ENCODE measurements at regions not wholly inside any gene's neighbourhood (a gene's known extent, or its start where the extent isn't known, plus 50 kb on each side); places are given as distances from the start of the nearest gene placed in this dataset.
"Not testable (repeated sequence)": the region's sequence is repeated elsewhere in the genome, so short reads cannot be mapped to it uniquely, and the experiment has no call there.

DNA sequence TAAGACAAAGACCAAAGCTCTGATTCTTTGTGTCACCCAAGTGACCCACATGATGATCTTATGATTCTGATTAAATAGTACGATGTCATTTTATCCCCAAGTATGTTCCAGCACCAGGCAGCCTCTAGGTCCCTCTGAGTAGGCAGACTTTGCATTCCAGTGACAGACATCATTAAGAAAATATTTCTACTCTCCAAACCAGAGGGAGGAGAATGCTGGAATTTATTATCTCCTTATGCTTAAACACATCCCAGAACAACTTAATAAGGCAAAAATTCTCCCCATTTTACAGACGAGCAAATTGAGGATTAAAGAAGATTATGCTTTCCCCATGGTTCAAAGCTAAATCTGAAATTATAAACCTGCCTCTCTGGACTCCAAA, 192.8 kb upstream of the CDH11 start:
- Mint-ChIP-seq H3K36me3 (ENCODE audit: low read depth) (no peaks in the 10 kb centered on the region), H3K4me1 (no peaks in the 10 kb centered on the region), H3K27ac (no peak overlapping the region), H3K27me3 (no peaks in the 10 kb centered on the region), H3K4me3 (no peak overlapping the region)
- no peak for DNase-seq
- H3K9me3 ChIP-seq (ENCODE audit: control insufficient read depth, low read length, poor library complexity, severe bottlenecking), result no peaks in the 10 kb centered on the region
- no peak for ATAC-seq

GRCh38 chr16:65313936-65314626, 192.2 kb upstream of the CDH11 start:
- no peak overlapping the region for H3K4me3 Mint-ChIP-seq
- no peaks in the 10 kb centered on the region for H3K9me3 ChIP-seq (ENCODE audit: control insufficient read depth, low read length, poor library complexity, severe bottlenecking)
- no peaks in the 10 kb centered on the region for H3K36me3 Mint-ChIP-seq (ENCODE audit: low read depth)
- ATAC-seq, result no peak
- DNase-seq, result no peak
- H3K27ac Mint-ChIP-seq, result no peak overlapping the region
- H3K27me3 Mint-ChIP-seq, result no peaks in the 10 kb centered on the region
- no peaks in the 10 kb centered on the region for H3K4me1 Mint-ChIP-seq

DNA sequence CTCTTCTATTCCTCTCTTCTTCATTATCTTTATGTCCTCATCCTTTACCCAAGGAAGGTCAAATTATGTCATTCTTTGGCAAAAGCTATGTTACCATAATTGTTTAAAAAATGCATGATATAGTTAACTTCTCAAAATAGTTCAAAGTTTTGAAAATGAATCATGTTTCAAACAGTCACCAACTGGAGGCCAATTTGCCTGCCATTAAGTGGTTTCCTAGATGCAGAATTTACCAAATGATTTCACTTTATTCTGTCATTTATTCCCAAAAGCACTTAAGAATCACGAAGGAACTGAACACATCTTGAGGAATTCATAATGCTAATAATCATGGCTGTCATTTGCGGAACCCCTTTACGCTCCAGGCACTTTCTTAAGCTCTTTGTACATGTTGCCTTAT, 190.9 kb upstream of the CDH11 start:
- no peaks in the 10 kb centered on the region for H3K36me3 Mint-ChIP-seq (ENCODE audit: low read depth)
- H3K27me3 Mint-ChIP-seq, result no peaks in the 10 kb centered on the region
- ATAC-seq (no peak), DNase-seq (no peak)
- no peaks in the 10 kb centered on the region for H3K9me3 ChIP-seq (ENCODE audit: control insufficient read depth, low read length, poor library complexity, severe bottlenecking)
- no peak overlapping the region for H3K4me3 Mint-ChIP-seq
- H3K27ac Mint-ChIP-seq, result no peak overlapping the region
- H3K4me1 Mint-ChIP-seq, result no peaks in the 10 kb centered on the region

- Mint-ChIP-seq H3K4me1 (no peaks in the 10 kb centered on the region), H3K36me3 (ENCODE audit: low read depth) (no peaks in the 10 kb centered on the region), H3K4me3 (no peak overlapping the region), H3K27ac (no peak overlapping the region), H3K27me3 (no peaks in the 10 kb centered on the region)
- DNase-seq, result no peak
- H3K9me3 ChIP-seq (ENCODE audit: control insufficient read depth, low read length, poor library complexity, severe bottlenecking), result no peaks in the 10 kb centered on the region
- ATAC-seq, result no peak
These were observed 190.2 kb upstream of the CDH11 start for GRCh38 chr16:65312071-65312470.

DNA sequence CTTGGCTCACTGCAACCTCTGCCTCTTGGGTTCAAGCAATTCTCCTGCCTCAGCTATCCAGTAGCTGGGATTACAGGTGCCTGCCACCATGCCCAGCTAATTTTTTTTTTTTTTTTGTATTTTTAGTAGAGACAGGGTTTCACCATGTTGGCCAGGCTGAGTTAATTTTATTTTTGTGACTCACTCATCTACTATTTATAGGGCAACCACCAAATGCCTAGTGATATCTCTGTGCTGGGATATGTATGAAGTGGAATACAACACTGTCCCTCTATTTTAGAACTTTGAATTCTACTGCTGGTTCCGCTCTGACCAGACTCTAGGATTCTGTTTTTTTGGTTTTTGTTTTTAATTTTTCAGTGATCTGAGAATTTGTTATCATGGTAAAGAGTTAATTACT, 188.6 kb upstream of the CDH11 start:
- not testable (repeated sequence) for DNase-seq; H3K4me1 Mint-ChIP-seq; H3K4me3 Mint-ChIP-seq; H3K36me3 Mint-ChIP-seq (ENCODE audit: low read depth); H3K9me3 ChIP-seq (ENCODE audit: control insufficient read depth, low read length, poor library complexity, severe bottlenecking); H3K27me3 Mint-ChIP-seq; H3K27ac Mint-ChIP-seq; ATAC-seq

GRCh38 chr16:65309354-65309753, 187.5 kb upstream of the CDH11 start:
- Mint-ChIP-seq H3K4me3 (no peak overlapping the region), H3K27me3 (no peaks in the 10 kb centered on the region), H3K4me1 (no peaks in the 10 kb centered on the region), H3K27ac (no peak overlapping the region), H3K36me3 (ENCODE audit: low read depth) (no peaks in the 10 kb centered on the region)
- ATAC-seq (no peak), DNase-seq (no peak)
- H3K9me3 ChIP-seq (ENCODE audit: control insufficient read depth, low read length, poor library complexity, severe bottlenecking), result no peaks in the 10 kb centered on the region

- no peaks in the 10 kb centered on the region for H3K4me1 Mint-ChIP-seq
- ATAC-seq, result no peak
- H3K27me3 Mint-ChIP-seq, result no peaks in the 10 kb centered on the region
- H3K27ac Mint-ChIP-seq, result no peak overlapping the region
- DNase-seq, result no peak
- H3K36me3 Mint-ChIP-seq (ENCODE audit: low read depth), result no peaks in the 10 kb centered on the region
- H3K9me3 ChIP-seq (ENCODE audit: control insufficient read depth, low read length, poor library complexity, severe bottlenecking), result no peaks in the 10 kb centered on the region
- no peak overlapping the region for H3K4me3 Mint-ChIP-seq
These were observed 186.6 kb upstream of the CDH11 start for GRCh38 chr16:65308506-65308905.

DNA sequence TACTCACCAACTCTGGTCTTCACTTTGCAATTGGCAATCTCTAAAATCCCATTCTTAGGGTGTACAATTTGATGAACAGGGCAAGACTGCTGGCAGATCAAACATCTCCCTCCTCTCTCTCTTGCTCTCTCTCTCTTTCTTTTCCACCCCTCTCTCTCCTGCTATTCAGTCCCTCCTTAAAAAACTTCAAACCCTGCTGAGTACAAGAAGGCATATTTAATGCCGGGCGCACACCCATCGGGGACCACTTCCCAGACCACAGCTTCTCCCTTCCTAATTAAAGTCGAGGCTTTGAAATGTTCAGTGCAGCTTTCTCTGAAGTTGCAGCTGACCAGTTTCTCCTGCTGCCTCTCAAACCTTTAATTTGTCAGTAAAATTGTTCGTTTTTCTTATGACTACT, 185.4 kb upstream of the CDH11 start:
- Mint-ChIP-seq H3K27ac (no peak overlapping the region), H3K4me1 (no peaks in the 10 kb centered on the region), H3K27me3 (no peaks in the 10 kb centered on the region), H3K36me3 (ENCODE audit: low read depth) (no peaks in the 10 kb centered on the region), H3K4me3 (no peak overlapping the region)
- no peak for ATAC-seq
- no peak for DNase-seq
- H3K9me3 ChIP-seq (ENCODE audit: control insufficient read depth, low read length, poor library complexity, severe bottlenecking), result no peaks in the 10 kb centered on the region

GRCh38 chr16:65306722-65307121, 184.9 kb upstream of the CDH11 start:
- Mint-ChIP-seq H3K4me3 (no peak overlapping the region), H3K36me3 (ENCODE audit: low read depth) (no peaks in the 10 kb centered on the region), H3K4me1 (no peaks in the 10 kb centered on the region), H3K27me3 (no peaks in the 10 kb centered on the region), H3K27ac (no peak overlapping the region)
- DNase-seq (no peak), ATAC-seq (no peak)
- H3K9me3 ChIP-seq (ENCODE audit: control insufficient read depth, low read length, poor library complexity, severe bottlenecking), result no peaks in the 10 kb centered on the region

DNA sequence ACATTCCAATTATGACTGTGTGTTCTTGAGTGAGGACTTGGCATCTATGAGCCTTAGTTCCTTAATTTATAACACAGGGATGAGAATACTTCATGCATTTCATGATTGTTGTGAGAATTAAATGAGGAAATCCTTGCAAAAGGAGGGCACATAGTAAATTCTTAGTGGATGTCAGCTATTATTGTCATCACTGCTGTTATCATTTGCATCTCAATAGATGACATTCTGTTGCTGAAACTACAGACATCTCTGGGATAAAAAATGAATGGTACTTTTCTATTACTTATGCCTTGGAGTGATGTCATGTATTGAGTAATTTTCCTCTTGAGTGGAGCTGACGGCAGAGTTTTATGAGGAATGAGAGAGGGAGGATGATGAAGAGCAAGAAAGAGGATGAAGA, 184.4 kb upstream of the CDH11 start:
- no peak overlapping the region for H3K4me3 Mint-ChIP-seq
- H3K36me3 Mint-ChIP-seq (ENCODE audit: low read depth), result no peaks in the 10 kb centered on the region
- no peaks in the 10 kb centered on the region for H3K4me1 Mint-ChIP-seq
- H3K27ac Mint-ChIP-seq, result no peak overlapping the region
- no peak for ATAC-seq
- no peak for DNase-seq
- no peaks in the 10 kb centered on the region for H3K27me3 Mint-ChIP-seq
- no peaks in the 10 kb centered on the region for H3K9me3 ChIP-seq (ENCODE audit: control insufficient read depth, low read length, poor library complexity, severe bottlenecking)

- ATAC-seq (no peak), DNase-seq (no peak)
- H3K4me1 Mint-ChIP-seq, result no peaks in the 10 kb centered on the region
- H3K4me3 Mint-ChIP-seq, result no peak overlapping the region
- no peaks in the 10 kb centered on the region for H3K36me3 Mint-ChIP-seq (ENCODE audit: low read depth)
- no peaks in the 10 kb centered on the region for H3K27me3 Mint-ChIP-seq
- no peak overlapping the region for H3K27ac Mint-ChIP-seq
- no peaks in the 10 kb centered on the region for H3K9me3 ChIP-seq (ENCODE audit: control insufficient read depth, low read length, poor library complexity, severe bottlenecking)
These were observed 183.6 kb upstream of the CDH11 start for GRCh38 chr16:65305266-65305959.

DNA sequence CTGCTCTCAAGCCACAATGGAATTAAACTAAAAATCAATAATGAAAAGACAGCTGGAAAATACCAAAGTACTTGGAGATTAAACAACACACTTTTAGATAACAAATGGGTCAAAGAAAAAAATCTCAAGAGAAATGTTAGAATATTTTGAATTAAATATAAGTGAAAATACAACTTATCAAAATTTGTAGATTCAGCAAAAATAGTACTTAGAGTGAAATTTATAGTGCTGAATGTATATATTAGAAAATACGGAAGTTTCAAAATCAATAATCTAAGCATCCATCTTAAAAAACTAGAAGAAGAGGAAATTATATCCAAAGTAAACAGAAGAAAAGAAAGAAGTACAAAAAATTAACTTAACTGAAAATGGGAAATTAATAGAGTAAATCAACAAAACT, 179.2 kb upstream of the CDH11 start:
- ATAC-seq (no peak), DNase-seq (no peak)
- Mint-ChIP-seq H3K4me3 (no peak overlapping the region), H3K36me3 (ENCODE audit: low read depth) (no peaks in the 10 kb centered on the region), H3K4me1 (no peaks in the 10 kb centered on the region), H3K27me3 (no peaks in the 10 kb centered on the region), H3K27ac (no peak overlapping the region)
- H3K9me3 ChIP-seq (ENCODE audit: control insufficient read depth, low read length, poor library complexity, severe bottlenecking), result no peaks in the 10 kb centered on the region

DNA sequence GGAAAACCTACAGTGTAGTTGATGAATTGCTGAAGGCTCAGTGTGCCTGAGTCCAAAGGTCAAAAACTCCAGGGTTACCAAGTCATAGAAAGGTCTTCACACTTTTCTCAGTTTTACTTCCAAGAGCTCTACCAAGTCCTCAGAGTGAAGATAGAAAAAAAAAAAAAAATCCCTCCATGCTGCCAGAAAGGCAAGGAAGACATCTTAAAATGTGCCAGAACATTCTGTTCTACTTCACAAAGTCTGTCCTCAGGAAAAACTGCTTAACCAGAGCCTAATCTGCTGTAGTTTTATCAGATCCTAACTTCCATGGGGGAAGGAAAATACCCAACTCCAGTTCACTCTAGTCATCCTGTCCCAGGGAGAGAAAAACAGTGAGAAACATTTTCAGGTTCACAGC, 175.6 kb upstream of the CDH11 start:
- ATAC-seq (no peak), DNase-seq (no peak)
- Mint-ChIP-seq H3K36me3 (ENCODE audit: low read depth) (no peaks in the 10 kb centered on the region), H3K27me3 (no peaks in the 10 kb centered on the region), H3K4me3 (no peak overlapping the region), H3K27ac (no peak overlapping the region), H3K4me1 (no peaks in the 10 kb centered on the region)
- no peaks in the 10 kb centered on the region for H3K9me3 ChIP-seq (ENCODE audit: control insufficient read depth, low read length, poor library complexity, severe bottlenecking)

DNA sequence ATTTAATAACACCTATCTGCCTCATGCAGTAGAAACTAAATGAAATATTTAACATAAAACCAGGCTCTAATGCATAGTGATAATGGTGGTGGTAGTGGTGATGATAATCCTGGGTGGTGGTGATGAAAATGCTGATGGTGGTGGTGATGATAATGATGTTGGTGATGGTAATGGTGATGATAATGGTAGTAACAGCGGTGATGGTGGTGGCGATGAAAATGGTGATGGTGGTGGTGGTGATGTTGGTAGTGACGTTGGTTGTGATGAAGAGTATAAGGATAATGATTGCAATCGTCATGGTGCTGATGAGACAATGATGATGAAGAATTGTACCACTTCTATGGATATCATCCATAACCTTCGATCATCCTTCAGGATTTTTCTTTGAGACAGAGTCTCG, 173.7 kb upstream of the CDH11 start:
- Mint-ChIP-seq H3K4me3 (no peak overlapping the region), H3K36me3 (ENCODE audit: low read depth) (no peaks in the 10 kb centered on the region), H3K27me3 (no peaks in the 10 kb centered on the region), H3K4me1 (no peaks in the 10 kb centered on the region), H3K27ac (no peak overlapping the region)
- H3K9me3 ChIP-seq (ENCODE audit: control insufficient read depth, low read length, poor library complexity, severe bottlenecking), result no peaks in the 10 kb centered on the region
- no peak for DNase-seq
- no peak for ATAC-seq
